Calu3 (cell line): ENCODE measurements at regions not wholly inside any gene's neighbourhood (a gene's known extent, or its start where the extent isn't known, plus 50 kb on each side); places are given as distances from the start of the nearest gene placed in this dataset.

ENCODE experiments used
- BruUV-seq: library from RNA; stranded (reverse); fragments of 400-500 nt; replicated peaks from 2 replicates; lab custom pipeline; 2021; lab: Mats Ljungman, UMichigan
- CTCF ChIA-PET: fragments of 300-600 bp; sonication (Branson Sonifier 250); formaldehyde crosslinking; loops from one replicate; lab custom pipeline; 2022; ENCODE audit warnings: antibody characterized with exemption; lab: Charles Lee
- DNase-seq: peaks from one replicate; pipeline ENCODE4 v3.0.0; 2022
- H3K27ac Mint-ChIP-seq: one replicate; pipeline ENCODE4 v1.8.0; 2022; ENCODE audit warnings: mixed read lengths; ENCODE audit not compliant: unreplicated experiment
- H3K27me3 Mint-ChIP-seq: one replicate; pipeline ENCODE4 v1.8.0; 2022; ENCODE audit warnings: mixed read lengths; ENCODE audit not compliant: unreplicated experiment
- H3K36me3 Mint-ChIP-seq: one replicate; pipeline ENCODE4 v1.8.0; 2022; ENCODE audit warnings: mild to moderate bottlenecking, moderate library complexity, mixed read lengths; ENCODE audit not compliant: insufficient read depth, unreplicated experiment
- H3K4me1 Mint-ChIP-seq: one replicate; pipeline ENCODE4 v1.8.0; 2022; ENCODE audit warnings: mild to moderate bottlenecking, low read depth, mixed read lengths; ENCODE audit not compliant: unreplicated experiment
- H3K4me3 Mint-ChIP-seq: one replicate; pipeline ENCODE4 v1.8.0; 2022; ENCODE audit warnings: mild to moderate bottlenecking, low read depth, moderate library complexity, mixed read lengths; ENCODE audit not compliant: unreplicated experiment
- H3K9me3 Mint-ChIP-seq: one replicate; pipeline ENCODE4 v1.8.0; 2022; ENCODE audit warnings: low read depth, mixed read lengths; ENCODE audit not compliant: unreplicated experiment
- intact Hi-C: fragments of 100-400 bp; cut with micrococcal nuclease; formaldehyde crosslinking; loops from one replicate; pipeline ENCODE4 v1.10.0; 2022; ENCODE audit not compliant: unreplicated experiment
- TF ChIP-seq, protein P1 (sequence below): fragments of 200-600 bp; IDR thresholded peaks from one replicate; pipeline ENCODE4 v1.8.0; 2022; ENCODE audit warnings: antibody characterized with exemption; ENCODE audit not compliant: unreplicated experiment

DNA sequence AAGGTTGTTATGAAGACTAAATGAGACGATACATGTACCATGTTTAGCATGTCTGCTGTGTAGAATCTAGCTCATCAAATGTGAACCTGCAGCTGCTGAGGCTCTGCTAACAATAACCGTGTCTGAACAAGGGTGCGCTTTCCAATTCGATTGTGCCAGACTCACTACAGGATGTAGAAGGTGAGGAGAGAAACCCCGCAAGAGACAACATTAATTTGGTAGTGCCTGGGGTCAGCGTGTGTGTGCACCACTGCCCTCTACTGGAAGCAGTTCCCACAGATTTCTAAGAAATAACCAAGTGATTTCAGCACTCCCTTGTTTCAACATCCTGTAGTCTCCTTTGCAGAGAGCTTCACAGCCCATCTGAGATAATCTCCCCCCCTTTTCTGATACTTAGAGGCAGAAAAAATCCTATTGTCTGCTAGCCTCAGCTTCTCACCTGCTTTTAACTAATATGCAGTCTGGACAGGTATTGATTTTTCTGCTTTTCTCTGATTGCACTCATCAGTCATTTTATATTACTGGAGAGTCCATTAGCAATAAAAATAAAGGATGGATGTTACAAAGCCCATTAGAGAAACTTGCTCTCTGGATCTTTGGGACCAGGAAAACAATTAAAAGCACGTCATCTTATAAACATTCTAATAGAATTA lies 96.7 kb upstream of the BACH2 start:
- CTCF ChIA-PET = interaction anchor here (0.6 to 1.6 kb wide), 7 partner anchors 10 to 453 kb away, joined by 3 to 8 read pairs (median 5); no protein-coding TSS in a partner anchor
- peak; percentile 63 for DNase-seq
- H3K4me3 Mint-ChIP-seq = no peak overlapping the region
- TF ChIP-seq, protein P1, sequence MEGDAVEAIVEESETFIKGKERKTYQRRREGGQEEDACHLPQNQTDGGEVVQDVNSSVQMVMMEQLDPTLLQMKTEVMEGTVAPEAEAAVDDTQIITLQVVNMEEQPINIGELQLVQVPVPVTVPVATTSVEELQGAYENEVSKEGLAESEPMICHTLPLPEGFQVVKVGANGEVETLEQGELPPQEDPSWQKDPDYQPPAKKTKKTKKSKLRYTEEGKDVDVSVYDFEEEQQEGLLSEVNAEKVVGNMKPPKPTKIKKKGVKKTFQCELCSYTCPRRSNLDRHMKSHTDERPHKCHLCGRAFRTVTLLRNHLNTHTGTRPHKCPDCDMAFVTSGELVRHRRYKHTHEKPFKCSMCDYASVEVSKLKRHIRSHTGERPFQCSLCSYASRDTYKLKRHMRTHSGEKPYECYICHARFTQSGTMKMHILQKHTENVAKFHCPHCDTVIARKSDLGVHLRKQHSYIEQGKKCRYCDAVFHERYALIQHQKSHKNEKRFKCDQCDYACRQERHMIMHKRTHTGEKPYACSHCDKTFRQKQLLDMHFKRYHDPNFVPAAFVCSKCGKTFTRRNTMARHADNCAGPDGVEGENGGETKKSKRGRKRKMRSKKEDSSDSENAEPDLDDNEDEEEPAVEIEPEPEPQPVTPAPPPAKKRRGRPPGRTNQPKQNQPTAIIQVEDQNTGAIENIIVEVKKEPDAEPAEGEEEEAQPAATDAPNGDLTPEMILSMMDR = peak; percentile 56
- intact Hi-C loops = loop anchor here (1.0 to 10.0 kb wide), 5 partner anchors 84 to 423 kb away; no protein-coding TSS in a partner anchor
- no peaks in the 10 kb centered on the region for H3K9me3 Mint-ChIP-seq
- H3K27me3 Mint-ChIP-seq = no peaks in the 10 kb centered on the region
- H3K27ac Mint-ChIP-seq = no peak overlapping the region
- H3K36me3 Mint-ChIP-seq = peaks cover 7% of the 10 kb centered on the region
- BruUV-seq = no TSS peak
- H3K4me1 Mint-ChIP-seq = peaks cover 25% of the 10 kb centered on the region

DNA sequence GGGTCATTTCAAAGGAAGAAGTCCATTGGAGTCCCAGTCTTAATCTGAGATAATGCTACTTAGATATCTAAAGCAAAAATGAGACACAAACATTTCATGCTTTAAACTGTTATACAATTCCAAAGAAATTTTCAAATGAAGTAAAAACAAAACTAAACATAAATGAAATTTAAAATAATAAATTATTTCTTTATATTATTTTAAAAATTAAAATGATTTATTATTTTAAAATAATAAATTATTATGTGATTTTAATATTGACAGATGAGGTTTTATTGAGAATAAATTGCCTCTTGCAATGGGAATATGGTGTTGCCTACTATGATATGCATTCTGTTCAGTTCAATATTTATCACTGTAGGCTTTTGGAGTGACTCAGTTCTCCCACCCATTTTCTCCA lies 93.7 kb upstream of the BACH2 start:
- no TSS peak for BruUV-seq
- TF ChIP-seq, protein P1 = no peak
- no peak for DNase-seq
- Mint-ChIP-seq H3K36me3 (no peaks in the 10 kb centered on the region), H3K4me1 (no peaks in the 10 kb centered on the region), H3K27ac (no peak overlapping the region), H3K27me3 (no peaks in the 10 kb centered on the region), H3K4me3 (no peak overlapping the region), H3K9me3 (no peaks in the 10 kb centered on the region)
- CTCF ChIA-PET = no interaction called here
- intact Hi-C loops = loop anchor here (5.0 to 10.0 kb wide), 4 partner anchors 87 to 206 kb away; no protein-coding TSS in a partner anchor

DNA sequence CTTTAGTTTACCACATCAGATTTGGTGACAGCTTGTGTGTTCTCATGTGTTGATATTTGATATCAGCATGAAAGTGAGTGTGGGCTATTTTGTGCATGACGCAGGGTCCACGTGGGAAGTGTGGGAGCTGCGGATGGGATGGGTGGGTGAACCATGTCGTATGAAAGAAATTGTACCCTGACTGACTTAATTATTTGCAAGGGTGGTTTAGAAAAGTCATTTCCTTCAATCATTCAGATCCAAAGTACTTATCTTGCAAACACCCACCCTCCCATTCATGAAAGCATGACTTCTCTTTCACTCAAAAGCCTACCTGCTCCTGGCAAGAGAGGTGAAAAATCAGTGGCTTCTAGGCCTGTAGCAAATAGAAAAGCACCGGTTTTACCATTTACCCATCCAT lies 91.8 kb upstream of the BACH2 start:
- Mint-ChIP-seq H3K27me3 (no peaks in the 10 kb centered on the region), H3K27ac (no peak overlapping the region), H3K9me3 (no peaks in the 10 kb centered on the region), H3K4me3 (no peak overlapping the region), H3K36me3 (no peaks in the 10 kb centered on the region), H3K4me1 (no peaks in the 10 kb centered on the region)
- no TSS peak for BruUV-seq
- no peak for DNase-seq
- intact Hi-C loops = no loop called here
- TF ChIP-seq, protein P1 = no peak
- CTCF ChIA-PET = interaction anchor here (0.6 kb wide), 1 partner anchor 85 kb away, joined by 3 read pairs; no protein-coding TSS in a partner anchor

DNA sequence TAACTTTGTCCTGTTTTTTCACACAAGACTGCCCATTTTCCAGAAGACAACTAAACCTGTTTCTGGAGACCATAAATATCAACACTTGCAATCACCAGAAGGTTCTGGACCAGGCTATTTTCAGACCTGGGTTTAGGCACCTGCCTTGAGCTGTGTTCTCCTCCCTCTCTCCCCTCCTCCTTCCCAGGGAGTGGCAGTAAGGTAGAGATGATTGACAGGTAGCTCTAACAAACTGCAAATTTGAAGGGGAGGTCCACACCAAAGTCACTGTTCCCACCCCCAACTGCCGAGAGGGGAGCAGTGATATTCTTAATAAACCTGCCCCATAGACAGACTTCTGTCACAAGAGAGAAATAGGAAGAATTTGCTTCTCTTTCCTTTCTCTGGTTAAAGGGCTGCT lies 91.2 kb upstream of the BACH2 start:
- no peaks in the 10 kb centered on the region for H3K4me1 Mint-ChIP-seq
- H3K27me3 Mint-ChIP-seq = no peaks in the 10 kb centered on the region
- TF ChIP-seq, protein P1 = no peak
- H3K4me3 Mint-ChIP-seq = no peak overlapping the region
- no TSS peak for BruUV-seq
- H3K27ac Mint-ChIP-seq = no peak overlapping the region
- DNase-seq = no peak
- H3K9me3 Mint-ChIP-seq = no peaks in the 10 kb centered on the region
- H3K36me3 Mint-ChIP-seq = no peaks in the 10 kb centered on the region
- CTCF ChIA-PET = interaction anchor here (0.6 kb wide), 1 partner anchor 84 kb away, joined by 3 read pairs; no protein-coding TSS in a partner anchor
- intact Hi-C loops = no loop called here
